H9 (cell line): ENCODE measurements at regions not wholly inside any gene's neighbourhood (a gene's known extent, or its start where the extent isn't known, plus 50 kb on each side); places are given as distances from the start of the nearest gene placed in this dataset.
"Not testable (repeated sequence)": the region's sequence is repeated elsewhere in the genome, so short reads cannot be mapped to it uniquely, and the experiment has no call there.

ENCODE experiments used
- DNase-seq: peaks from one replicate; pipeline ENCODE4 v3.0.0-alpha.2; 2017
- H2AFZ ChIP-seq: one replicate; pipeline ENCODE4 v1.6.1; 2013; ENCODE audit warnings: mild to moderate bottlenecking, low read length, control low read depth, moderate library complexity
- H2AK5ac ChIP-seq: 2 replicates; pipeline ENCODE4 v1.6.1; 2013; ENCODE audit warnings: low read length, control low read depth, mixed read lengths; ENCODE audit not compliant: insufficient read length
- H2BK120ac ChIP-seq: one replicate; pipeline ENCODE4 v1.6.1; 2013; ENCODE audit warnings: low read depth, mild to moderate bottlenecking, low read length, control low read depth, inconsistent platforms; ENCODE audit not compliant: poor library complexity, severe bottlenecking
- H2BK12ac ChIP-seq: 2 replicates; pipeline ENCODE4 v1.6.1; 2013; ENCODE audit warnings: low read length, control low read depth, mixed read lengths, low read depth; ENCODE audit not compliant: insufficient read length
- H2BK15ac ChIP-seq: 2 replicates; pipeline ENCODE4 v1.6.1; 2013; ENCODE audit warnings: low read depth, low read length, control low read depth
- H2BK20ac ChIP-seq: one replicate; pipeline ENCODE4 v1.6.1; 2013; ENCODE audit warnings: low read depth, mild to moderate bottlenecking, low read length, control low read depth, inconsistent platforms; ENCODE audit not compliant: poor library complexity, severe bottlenecking
- H2BK5ac ChIP-seq: 2 replicates; pipeline ENCODE4 v1.6.1; 2013; ENCODE audit warnings: low read length, control low read depth, mixed read lengths; ENCODE audit not compliant: insufficient read length
- H3K14ac ChIP-seq: 2 replicates; pipeline ENCODE4 v1.6.1; 2013; ENCODE audit warnings: low read length, control low read depth; ENCODE audit not compliant: insufficient read depth
- H3K18ac ChIP-seq: 2 replicates; pipeline ENCODE4 v1.6.1; 2013; ENCODE audit warnings: low read depth, mild to moderate bottlenecking, mixed read lengths, low read length, control low read depth; ENCODE audit not compliant: insufficient read length
- H3K23ac ChIP-seq: 2 replicates; pipeline ENCODE4 v1.6.1; 2013; ENCODE audit warnings: low read length, control low read depth, mixed read lengths, low read depth; ENCODE audit not compliant: insufficient read length
- H3K23me2 ChIP-seq: 2 replicates; pipeline ENCODE4 v1.6.1; 2013; ENCODE audit warnings: low read depth, mild to moderate bottlenecking, mixed read lengths, low read length, control low read depth; ENCODE audit not compliant: insufficient read length, poor library complexity, severe bottlenecking
- H3K27ac ChIP-seq: 2 replicates; pipeline ENCODE4 v1.5.1; 2013; ENCODE audit warnings: low read length, control low read depth, mixed read lengths, low read depth; ENCODE audit not compliant: insufficient read length
- H3K27me3 ChIP-seq: 2 replicates; pipeline ENCODE4 v1.6.1; 2013; ENCODE audit warnings: low read length, control low read depth, inconsistent platforms; ENCODE audit not compliant: insufficient read depth
- H3K4ac ChIP-seq: 2 replicates; pipeline ENCODE4 v1.6.1; 2013; ENCODE audit warnings: low read depth, mild to moderate bottlenecking, control low read depth, inconsistent platforms, low read length, moderate library complexity
- H3K4me1 ChIP-seq: 2 replicates; pipeline ENCODE4 v1.6.1; 2013; ENCODE audit warnings: low read length, control low read depth, inconsistent platforms; ENCODE audit not compliant: insufficient read depth
- H3K4me2 ChIP-seq: 2 replicates; pipeline ENCODE4 v1.6.1; 2013; ENCODE audit warnings: low read length, control low read depth, mixed read lengths; ENCODE audit not compliant: insufficient read length, insufficient read depth
- H3K56ac ChIP-seq: 2 replicates; pipeline ENCODE4 v1.6.1; 2013; ENCODE audit warnings: low read depth, mild to moderate bottlenecking, mixed read lengths, low read length, control low read depth; ENCODE audit not compliant: insufficient read length
- H3K79me1 ChIP-seq: 2 replicates; pipeline ENCODE4 v1.6.1; 2013; ENCODE audit warnings: low read depth, mild to moderate bottlenecking, moderate library complexity, low read length, control low read depth, inconsistent platforms; ENCODE audit not compliant: insufficient read depth, poor library complexity, severe bottlenecking
- H3K79me2 ChIP-seq: 2 replicates; pipeline ENCODE4 v1.6.1; 2013; ENCODE audit warnings: low read length, control low read depth, inconsistent platforms; ENCODE audit not compliant: insufficient read depth
- H3K9ac ChIP-seq: 2 replicates; pipeline ENCODE4 v1.6.1; 2013; ENCODE audit warnings: low read length, control low read depth, mixed read lengths; ENCODE audit not compliant: insufficient read length; ENCODE audit errors: extremely low read depth
- H3K9me3 ChIP-seq: one replicate; pipeline ENCODE4 v1.6.1; 2013; ENCODE audit warnings: low read depth, low read length, inconsistent platforms; ENCODE audit not compliant: control insufficient read depth
- H3T11ph ChIP-seq: one replicate; pipeline ENCODE4 v1.6.1; 2013; ENCODE audit warnings: mild to moderate bottlenecking, low read length, control low read depth, inconsistent platforms
- H4K20me1 ChIP-seq: one replicate; pipeline ENCODE4 v1.6.1; 2013; ENCODE audit not compliant: control insufficient read depth, insufficient read length, insufficient read depth
- H4K5ac ChIP-seq: 2 replicates; pipeline ENCODE4 v1.6.1; 2013; ENCODE audit warnings: low read depth, mild to moderate bottlenecking, mixed read lengths, low read length, control low read depth; ENCODE audit not compliant: insufficient read length
- H4K8ac ChIP-seq: replicated peaks from 2 replicates; pipeline ENCODE4 v1.6.1; 2013; ENCODE audit warnings: low read length, control low read depth, mixed read lengths, low read depth; ENCODE audit not compliant: insufficient read length
- H4K91ac ChIP-seq: 2 replicates; pipeline ENCODE4 v1.6.1; 2013; ENCODE audit warnings: low read depth, mild to moderate bottlenecking, moderate library complexity, mixed read lengths, low read length, control low read depth; ENCODE audit not compliant: insufficient read length
- H3K27ac Mint-ChIP-seq, 3 experiments: 2 replicates in 2 of 3; 3 replicates in 1 of 3; pipeline ENCODE4 v1.8.0; 2020 to 2021; ENCODE audit warnings: mixed read lengths in 3 of 3, mild to moderate bottlenecking in 1 of 3, moderate library complexity in 1 of 3
- H3K27me3 Mint-ChIP-seq: 2 replicates; pipeline ENCODE4 v1.8.0; 2021; ENCODE audit warnings: low read depth, mild to moderate bottlenecking, moderate library complexity, mixed read lengths
- H3K36me3 Mint-ChIP-seq, 3 experiments: 2 replicates in 2 of 3; 3 replicates in 1 of 3; pipeline ENCODE4 v1.8.0; 2020 to 2021; ENCODE audit warnings: low read depth in 3 of 3, mixed read lengths in 3 of 3; ENCODE audit not compliant: insufficient read depth in 1 of 3
- H3K4me1 Mint-ChIP-seq, 2 experiments: 2 replicates each; pipeline ENCODE4 v1.8.0; 2020; ENCODE audit warnings: mixed read lengths in 2 of 2
- H3K4me3 Mint-ChIP-seq, 2 experiments: 2 replicates in 1 of 2; 3 replicates in 1 of 2; pipeline ENCODE4 v1.8.0; 2020 to 2021; ENCODE audit warnings: mild to moderate bottlenecking in 2 of 2, mixed read lengths in 2 of 2, moderate library complexity in 1 of 2
- H3K9me3 Mint-ChIP-seq, 2 experiments: 2 replicates in 1 of 2; 3 replicates in 1 of 2; pipeline ENCODE4 v1.8.0; 2020; ENCODE audit warnings: mild to moderate bottlenecking in 2 of 2, mixed read lengths in 2 of 2, moderate library complexity in 1 of 2
- CTCF ChIP-seq: fragments of 200-600 bp; sonication (generic); conservative IDR thresholded peaks from 3 replicates; pipeline ENCODE4 v1.8.0; 2021; ENCODE audit warnings: antibody characterized with exemption, mild to moderate bottlenecking
- WGBS: extraction: QIAGEN DNeasy Blood & Tissue Kit; methylation state at CpG from one replicate; pipeline ENCODE4 v1.1.7; 2013; ENCODE audit warnings: missing lambda C conversion rate, low lambda C conversion rate, mixed read lengths; ENCODE audit not compliant: insufficient read length; ENCODE audit errors: extremely low coverage; 5-methylcytosine and 5-hydroxymethylcytosine counted together

- Histone ChIP-seq H3K27me3 (no peaks in the 10 kb centered on the region), H3K9ac (no peak overlapping the region), H3K4me1 (no peaks in the 10 kb centered on the region), H3K79me1 (no peaks in the 10 kb centered on the region), H3K56ac (no peak overlapping the region), H3K9me3 (no peaks in the 10 kb centered on the region), H2BK20ac (no peak overlapping the region), H3K14ac (no peak overlapping the region), H2AK5ac (no peak overlapping the region), H3T11ph (no peak overlapping the region), H4K20me1 (no peaks in the 10 kb centered on the region), H3K23ac (no peak overlapping the region), H4K5ac (no peak overlapping the region), H2AFZ (no peak overlapping the region), H2BK15ac (no peak overlapping the region), H2BK12ac (no peak overlapping the region), H4K91ac (no peak overlapping the region), H3K4ac (no peak overlapping the region), H2BK120ac (no peak overlapping the region), H4K8ac (no peak overlapping the region), H2BK5ac (no peak overlapping the region), H3K79me2 (no peaks in the 10 kb centered on the region), H3K4me2 (no peak overlapping the region), H3K18ac (no peak overlapping the region), H3K27ac (no peak overlapping the region), H3K23me2 (no peaks in the 10 kb centered on the region)
- peaks cover 2% of the 10 kb centered on the region for H3K27me3 Mint-ChIP-seq
- H3K4me3 Mint-ChIP-seq: no peak overlapping the region
- TF ChIP-seq CTCF: no peak
- DNase-seq: no peak
- no CpG with 5 or more reads among the region's 12 CpGs for WGBS
- H3K27ac Mint-ChIP-seq: no peak overlapping the region
- H3K4me1 Mint-ChIP-seq: peaks cover 3 to 4% of the 10 kb centered on the region in 2 experiments; a peak in 1 of 4 replicates
- peaks cover 24 to 25% of the 10 kb centered on the region in 2 experiments for H3K9me3 Mint-ChIP-seq
- H3K36me3 Mint-ChIP-seq: peaks cover 3 to 8% (median 5%) of the 10 kb centered on the region in 3 experiments; a peak in 6 of 7 replicates
Observed at GRCh38 chr5:2352101-2352861, 399.2 kb downstream of the IRX2 start.

- no CpG with 5 or more reads among the region's 1 CpG for WGBS
- H2BK20ac ChIP-seq, H3K9me3 ChIP-seq, H3K4me1 ChIP-seq, H3K27me3 Mint-ChIP-seq, H3K4me1 Mint-ChIP-seq, H2AFZ ChIP-seq, H3K36me3 Mint-ChIP-seq, H3T11ph ChIP-seq, H2BK5ac ChIP-seq, H3K79me2 ChIP-seq, H2BK15ac ChIP-seq, H3K4ac ChIP-seq, H3K4me2 ChIP-seq, H3K9ac ChIP-seq, H3K27ac Mint-ChIP-seq, H2AK5ac ChIP-seq, H3K14ac ChIP-seq, H3K4me3 Mint-ChIP-seq, H3K56ac ChIP-seq, H2BK120ac ChIP-seq, H3K23ac ChIP-seq, H3K79me1 ChIP-seq, H3K27ac ChIP-seq, DNase-seq, H2BK12ac ChIP-seq, H4K8ac ChIP-seq, H4K5ac ChIP-seq, H3K18ac ChIP-seq, H4K91ac ChIP-seq, H3K27me3 ChIP-seq, H3K23me2 ChIP-seq, H4K20me1 ChIP-seq: not testable (repeated sequence)
- peaks cover 29 to 32% of the 10 kb centered on the region in 2 experiments for H3K9me3 Mint-ChIP-seq
Observed at GRCh38 chr5:2349768-2350167, 401.7 kb downstream of the IRX2 start.
